ENCODE measurements at regions not wholly inside any gene's neighbourhood (a gene's known extent, or its start where the extent isn't known, plus 50 kb on each side); places are given as distances from the start of the nearest gene placed in this dataset.
A peak's percentile ranks its signal among the peaks of the same experiment; 100 is the strongest.

DNA sequence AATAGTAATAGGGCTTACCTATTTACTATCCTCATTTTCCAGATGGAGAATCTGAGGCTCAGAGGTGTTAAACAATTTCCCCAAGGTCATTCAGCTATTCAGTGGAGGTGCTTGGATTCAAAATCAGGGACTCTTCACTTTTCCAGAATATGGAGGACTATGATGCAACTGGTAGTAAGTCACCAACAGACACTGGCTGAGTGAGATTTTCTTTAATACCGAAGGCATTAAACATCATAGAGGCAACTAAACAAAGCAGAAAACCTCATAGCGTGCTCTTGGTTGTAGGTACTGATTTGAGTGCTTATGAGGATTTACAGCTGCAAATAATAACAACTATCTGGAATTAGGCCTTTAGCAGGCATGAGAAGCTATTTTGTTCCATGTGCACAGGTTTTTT lies 134.4 kb downstream of the DLEU7 start:
- no peak for DNase-seq (ENCODE audit: low read depth in 2 of 2)

DNA sequence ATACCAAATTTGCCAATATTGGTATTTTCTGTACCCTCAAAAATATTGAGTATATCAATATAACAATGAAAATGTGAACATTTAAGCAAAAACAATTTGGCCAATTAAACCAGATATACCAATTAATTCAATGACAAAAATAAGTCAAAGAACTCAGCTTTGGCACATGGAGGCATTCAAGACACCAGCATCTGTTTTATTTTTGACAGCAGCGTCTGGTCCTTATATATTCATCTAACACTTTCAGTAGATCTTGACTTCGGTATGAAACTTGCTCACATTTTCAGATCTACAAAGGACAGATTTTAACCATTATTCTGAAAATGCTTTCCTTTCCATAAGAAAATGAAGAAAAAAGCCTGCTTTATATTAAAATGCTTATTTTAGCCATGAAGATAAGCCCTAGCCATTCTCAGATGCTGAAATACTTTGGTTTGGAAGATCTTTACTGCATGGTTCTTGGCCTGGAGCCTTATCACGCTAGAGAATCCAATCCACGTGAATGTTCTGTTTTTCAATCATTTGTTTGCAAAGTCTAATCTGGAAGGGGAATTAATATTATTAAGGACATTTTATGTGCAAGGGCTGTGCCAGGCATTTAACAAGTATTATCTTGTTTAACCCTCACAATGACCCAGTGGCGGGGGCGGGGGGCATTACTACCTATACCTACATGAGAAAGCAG lies 132.2 kb downstream of the DLEU7 start:
- DNase-seq (ENCODE audit: low read depth in 2 of 2), result no peak

DNA sequence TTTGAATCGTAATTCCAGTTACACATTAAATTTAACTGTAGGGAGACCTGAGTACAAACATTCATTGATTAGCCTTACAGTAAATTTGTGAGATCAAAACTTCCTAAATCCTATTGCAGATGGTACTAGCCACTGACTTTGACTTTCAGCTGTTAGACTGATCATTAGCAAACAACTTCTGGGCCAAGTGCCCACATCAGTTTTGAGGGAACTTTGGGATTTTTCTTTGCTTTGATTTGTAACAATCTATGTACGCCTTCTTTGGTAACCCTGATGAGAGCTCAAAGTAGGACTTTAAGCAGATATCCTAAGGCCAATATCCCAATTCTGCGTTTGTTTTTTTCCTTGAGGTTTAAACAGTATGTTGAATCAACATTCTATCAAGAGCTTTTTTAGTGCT lies 131.5 kb downstream of the DLEU7 start:
- no peak for DNase-seq (ENCODE audit: low read depth in 2 of 2)

DNA sequence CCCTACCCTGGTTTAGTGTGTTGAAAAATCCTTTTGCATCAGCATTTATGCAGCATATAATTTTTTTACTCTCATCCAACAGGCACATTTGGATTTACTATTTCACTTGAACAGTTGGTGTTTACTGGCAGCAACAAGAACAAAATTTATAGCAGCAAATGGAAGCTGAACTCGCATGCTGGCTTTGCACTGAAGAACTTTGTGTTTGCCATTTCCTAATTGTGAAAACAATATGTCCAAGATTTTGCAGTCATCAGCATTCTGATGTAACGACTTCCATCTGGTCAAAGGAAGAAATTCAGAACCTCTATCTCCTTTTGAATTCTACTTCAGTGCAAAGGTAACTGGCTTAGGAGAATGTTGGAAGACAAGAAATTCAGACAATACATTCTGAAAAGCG lies 131.0 kb downstream of the DLEU7 start:
- no peak for DNase-seq (ENCODE audit: low read depth in 2 of 2)

DNA sequence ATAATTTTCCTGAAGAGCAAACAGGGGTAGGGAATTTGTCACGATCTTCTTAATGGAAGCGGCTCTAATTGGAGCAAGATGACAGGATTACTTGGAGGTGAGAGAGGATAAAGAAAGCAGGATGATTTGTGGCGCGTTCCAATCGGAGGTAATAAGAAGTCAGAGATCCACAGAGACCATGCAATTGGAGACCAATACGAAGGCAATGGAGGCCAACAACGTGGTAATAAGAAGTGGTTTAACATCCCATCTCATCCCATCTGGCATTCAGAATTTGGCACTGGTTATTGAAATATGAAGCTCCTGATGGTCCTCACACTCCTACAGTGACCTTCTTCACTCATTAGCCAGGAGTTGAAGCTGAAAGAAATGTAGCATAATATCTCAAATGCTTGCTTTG lies 130.6 kb downstream of the DLEU7 start:
- DNase-seq (ENCODE audit: low read depth in 2 of 2), result peak; percentile 42 to 44

DNA sequence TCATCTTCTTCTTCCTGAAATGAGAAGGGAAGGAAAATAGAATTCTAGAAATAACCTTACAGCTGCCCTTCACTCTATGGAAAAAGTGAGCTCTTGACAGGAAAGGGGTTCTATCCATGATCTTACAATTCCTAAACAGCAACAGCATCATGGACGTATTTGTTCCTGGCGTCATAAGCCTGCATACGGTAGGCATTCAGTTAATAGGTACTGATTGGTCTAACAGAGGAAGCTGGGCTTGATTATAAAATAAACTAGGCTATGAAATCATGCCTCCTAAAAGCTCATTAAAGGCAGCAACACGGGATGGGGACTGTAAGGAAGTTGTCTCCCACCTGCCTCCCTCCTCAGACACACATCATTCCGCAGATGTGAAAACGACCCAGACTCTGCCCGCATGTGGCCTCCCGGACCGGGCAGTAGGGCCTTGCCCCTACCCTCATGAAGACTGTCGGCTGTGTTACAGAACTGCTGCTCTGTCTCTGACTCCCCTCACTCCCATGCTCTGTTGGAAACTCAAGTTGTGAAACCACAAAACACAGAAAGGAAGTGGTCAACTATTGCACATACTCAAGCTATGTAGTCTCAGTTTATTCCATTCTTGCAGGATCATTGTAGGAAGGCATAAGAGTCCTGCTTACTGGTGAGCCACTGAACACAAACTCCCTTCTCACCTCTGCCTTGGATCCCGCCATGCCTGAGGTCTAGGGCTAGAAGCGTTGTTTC lies 129.8 kb downstream of the DLEU7 start:
- DNase-seq (ENCODE audit: low read depth in 2 of 2), result peak; percentile 80 to 82

DNA sequence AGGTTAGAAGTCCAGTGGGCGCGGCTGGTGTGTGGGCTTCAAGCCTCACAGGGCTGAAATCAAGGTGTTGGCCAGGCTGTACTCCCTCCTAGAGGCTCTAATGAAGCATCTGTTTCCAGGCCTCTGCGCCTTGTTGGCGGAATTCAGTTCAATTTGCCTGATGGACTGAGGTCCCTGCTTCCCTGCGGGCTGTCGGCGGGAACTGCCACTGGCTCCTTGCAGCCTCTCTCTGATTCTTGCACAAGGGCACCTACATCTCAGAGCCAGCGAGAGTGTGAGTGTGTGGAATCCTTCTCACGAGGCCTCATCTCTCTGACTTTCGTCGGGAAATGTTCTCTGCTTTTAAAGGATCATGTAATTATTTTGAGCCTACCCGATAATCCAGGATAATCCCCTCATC lies 128.6 kb downstream of the DLEU7 start:
- DNase-seq (ENCODE audit: low read depth in 2 of 2), result no peak

DNA sequence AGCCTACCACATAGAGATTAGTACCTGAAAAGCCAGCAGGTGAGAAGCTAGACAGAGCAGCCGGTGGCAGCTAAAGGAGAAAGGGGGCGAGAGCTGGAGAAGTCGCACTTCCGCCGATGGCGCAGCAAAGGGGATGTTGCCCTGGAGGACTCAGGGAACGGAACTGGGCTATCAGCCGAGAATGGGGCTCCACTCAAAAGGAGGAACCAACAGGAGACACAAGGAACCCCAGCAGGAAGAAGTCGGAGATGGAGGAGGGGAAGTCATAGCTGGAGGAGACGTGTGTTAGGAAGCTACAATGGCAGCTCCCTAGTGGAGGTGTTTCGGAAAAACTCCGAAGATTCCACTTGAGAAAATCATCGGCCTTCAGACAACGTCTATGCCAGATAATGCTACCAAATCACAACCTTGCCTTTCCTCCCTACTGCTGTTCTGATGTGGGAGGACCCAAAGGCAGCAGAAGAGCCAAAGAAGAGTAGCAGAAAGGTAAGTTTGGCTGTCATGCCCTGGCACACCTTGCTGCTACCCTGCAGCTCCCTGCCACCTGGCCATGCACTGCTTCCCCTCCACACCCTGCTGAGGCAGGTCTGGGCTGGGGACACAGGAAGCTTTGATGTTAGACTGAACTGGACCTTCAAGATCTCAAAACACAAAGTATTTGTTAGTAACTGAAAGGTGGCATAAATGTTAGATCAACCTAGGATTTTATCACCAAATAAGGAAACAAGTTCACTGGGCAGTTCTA lies 127.9 kb downstream of the DLEU7 start:
- no peak for DNase-seq (ENCODE audit: low read depth in 2 of 2)

DNA sequence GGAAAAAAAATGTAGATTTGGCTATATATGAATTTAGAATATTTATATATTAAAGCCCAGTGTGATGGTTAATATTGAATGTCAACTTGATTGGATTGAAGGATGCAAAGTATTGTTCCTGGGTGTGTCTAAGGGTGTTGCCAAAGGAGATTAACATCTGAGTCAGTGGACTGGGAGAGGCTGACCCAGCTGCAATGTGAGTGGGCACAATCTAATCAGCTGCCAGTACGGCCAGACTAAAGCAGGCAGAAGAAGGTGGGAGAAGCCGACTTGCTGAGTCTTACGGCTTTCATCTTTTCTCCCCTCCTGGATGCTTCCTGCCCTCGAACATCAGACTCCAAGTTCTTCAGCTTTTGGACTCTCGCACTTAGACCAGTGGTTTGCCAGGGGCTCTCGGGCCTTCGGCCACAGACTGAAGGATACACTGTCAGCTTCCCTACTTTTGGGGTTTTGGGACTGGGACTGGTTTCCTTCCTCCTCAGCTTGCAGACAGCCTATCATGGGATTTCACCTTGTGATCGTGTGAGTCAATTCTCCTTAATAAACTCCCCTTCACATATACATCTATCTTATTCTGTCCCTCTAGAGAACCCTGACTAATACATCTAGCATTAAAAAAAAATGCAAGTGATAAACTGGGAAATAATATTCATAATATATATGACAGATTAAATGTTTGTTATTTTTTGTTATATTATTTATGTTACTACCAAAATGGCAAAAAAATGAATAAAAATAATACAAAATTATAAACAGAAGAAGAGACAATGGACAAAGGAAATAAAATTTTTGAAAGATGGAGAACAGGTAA lies 122.4 kb downstream of the DLEU7 start:
- no peak for DNase-seq (ENCODE audit: low read depth in 2 of 2)

DNA sequence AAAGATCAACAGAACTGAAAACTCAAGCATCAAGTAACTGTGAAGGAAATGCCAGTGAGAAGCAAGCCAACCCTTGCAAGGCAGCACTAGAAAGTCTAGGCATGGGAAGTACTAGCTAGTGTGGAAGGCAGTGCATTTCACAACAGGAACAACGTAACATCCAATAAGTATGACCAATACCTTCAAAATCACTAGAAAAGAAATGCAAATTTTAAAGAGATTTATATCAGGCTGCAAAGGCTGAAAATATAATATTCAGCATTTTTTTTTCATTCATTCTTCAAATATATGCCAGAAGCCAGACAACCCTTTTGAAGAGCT lies 121.9 kb downstream of the DLEU7 start:
- DNase-seq (ENCODE audit: low read depth in 2 of 2), result no peak

DNA sequence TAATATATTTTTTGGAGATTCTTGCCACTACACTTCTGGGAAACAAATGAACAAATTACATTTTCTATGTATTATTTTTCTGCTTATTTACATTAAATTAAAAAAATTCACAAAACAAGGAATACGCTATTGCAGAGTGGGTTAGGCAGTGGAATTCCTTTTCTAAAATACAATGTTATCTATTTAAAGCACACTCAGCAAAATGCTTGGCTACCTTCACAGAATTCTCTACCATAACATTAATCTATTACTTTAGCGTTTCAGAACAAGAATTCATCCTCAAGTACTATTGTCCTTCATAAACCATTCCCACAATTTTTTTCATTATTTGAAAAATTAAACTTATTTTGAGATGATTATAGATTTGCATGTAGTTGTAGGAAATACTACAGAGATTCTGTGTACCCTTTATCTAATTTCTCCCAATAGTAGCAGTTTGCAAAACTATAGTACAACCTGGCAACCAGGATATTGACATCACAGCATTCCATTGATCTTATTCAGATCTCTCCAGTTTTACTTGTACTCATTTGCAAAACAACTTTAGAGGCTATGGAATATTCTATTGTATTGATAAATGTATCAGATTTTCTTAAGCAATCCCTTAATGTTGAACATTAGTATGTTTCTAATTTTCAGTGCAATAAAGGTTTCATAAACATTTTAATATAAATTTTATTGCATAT lies 120.9 kb downstream of the DLEU7 start:
- DNase-seq (ENCODE audit: low read depth in 2 of 2), result no peak

DNA sequence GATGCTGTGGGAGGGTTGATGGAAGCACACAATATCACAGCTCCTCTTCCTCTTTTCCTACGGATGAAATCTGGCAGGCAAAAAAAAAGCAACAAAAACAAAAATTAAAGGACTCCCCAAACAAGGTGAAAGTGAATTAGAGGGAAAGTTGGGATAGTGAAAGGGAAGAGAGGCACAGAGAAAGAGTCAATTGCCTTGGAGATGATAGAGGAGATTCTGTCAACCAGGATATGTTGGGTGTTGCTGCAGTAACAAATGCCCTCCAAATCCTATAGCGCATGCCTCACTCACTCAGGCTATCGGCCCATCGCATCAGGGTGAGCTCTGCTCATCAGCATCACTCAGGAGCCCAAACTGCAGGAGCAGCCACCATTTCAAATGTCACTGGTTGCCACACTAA lies 119.1 kb downstream of the DLEU7 start:
- no peak for DNase-seq (ENCODE audit: low read depth in 2 of 2)

DNA sequence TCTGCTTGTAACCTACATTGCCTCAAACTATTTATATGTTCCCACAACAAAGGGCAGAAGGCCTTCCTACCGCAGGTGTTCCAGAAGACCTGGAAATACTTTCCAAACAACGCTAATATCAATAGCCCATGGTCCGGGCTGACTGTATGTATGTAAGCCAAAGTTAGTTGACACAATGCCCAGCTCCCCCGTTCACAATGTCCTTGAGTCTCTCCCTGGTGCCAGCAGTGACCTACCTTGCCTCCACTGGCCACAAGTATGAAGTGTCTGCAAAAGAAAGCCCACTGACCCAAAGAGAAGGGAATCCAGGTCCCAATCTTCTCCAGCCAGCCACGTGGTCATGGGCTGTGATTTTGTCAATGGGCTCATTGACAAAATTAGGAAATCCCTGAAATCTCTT lies 118.6 kb downstream of the DLEU7 start:
- DNase-seq (ENCODE audit: low read depth in 2 of 2), result no peak

DNA sequence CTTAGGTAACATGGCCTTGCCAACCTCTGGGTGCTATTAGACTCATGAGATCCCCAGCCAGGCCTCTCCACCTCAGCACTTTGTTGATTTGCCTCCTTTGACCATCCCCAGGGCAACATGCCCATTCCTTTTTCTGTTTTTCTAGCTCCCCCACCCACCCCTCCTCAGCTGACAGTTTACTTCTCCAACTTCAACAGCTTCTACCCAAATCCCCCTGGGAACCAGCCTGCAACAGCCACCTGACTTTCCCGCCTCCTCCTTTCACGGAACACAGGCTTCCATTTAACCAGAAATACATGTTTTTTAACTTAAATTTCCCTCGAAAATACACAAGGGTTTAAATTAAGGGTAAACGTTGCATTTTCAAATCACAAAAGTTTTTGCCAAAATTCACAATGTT lies 117.3 kb downstream of the DLEU7 start:
- no peak for DNase-seq (ENCODE audit: low read depth in 2 of 2)

DNA sequence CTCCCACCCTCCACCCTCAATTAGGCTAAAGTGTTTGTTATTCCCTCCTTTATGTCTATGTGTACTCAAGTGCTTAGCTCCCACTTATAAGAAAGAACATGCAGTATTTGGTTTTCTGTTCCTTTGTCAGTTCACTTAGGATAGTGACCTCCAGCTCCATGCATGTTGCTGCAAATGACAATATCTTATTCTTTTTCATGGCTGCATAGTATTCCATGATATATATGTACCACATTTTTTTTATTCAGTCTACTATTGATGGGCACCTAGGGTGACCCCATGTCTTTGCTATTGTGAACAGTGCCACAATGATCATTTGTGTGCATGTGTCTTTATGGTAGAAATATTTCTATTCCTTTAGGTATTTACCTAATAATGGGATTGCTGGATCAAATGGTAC lies 114.3 kb downstream of the DLEU7 start:
- no peak for DNase-seq (ENCODE audit: low read depth in 2 of 2)

DNA sequence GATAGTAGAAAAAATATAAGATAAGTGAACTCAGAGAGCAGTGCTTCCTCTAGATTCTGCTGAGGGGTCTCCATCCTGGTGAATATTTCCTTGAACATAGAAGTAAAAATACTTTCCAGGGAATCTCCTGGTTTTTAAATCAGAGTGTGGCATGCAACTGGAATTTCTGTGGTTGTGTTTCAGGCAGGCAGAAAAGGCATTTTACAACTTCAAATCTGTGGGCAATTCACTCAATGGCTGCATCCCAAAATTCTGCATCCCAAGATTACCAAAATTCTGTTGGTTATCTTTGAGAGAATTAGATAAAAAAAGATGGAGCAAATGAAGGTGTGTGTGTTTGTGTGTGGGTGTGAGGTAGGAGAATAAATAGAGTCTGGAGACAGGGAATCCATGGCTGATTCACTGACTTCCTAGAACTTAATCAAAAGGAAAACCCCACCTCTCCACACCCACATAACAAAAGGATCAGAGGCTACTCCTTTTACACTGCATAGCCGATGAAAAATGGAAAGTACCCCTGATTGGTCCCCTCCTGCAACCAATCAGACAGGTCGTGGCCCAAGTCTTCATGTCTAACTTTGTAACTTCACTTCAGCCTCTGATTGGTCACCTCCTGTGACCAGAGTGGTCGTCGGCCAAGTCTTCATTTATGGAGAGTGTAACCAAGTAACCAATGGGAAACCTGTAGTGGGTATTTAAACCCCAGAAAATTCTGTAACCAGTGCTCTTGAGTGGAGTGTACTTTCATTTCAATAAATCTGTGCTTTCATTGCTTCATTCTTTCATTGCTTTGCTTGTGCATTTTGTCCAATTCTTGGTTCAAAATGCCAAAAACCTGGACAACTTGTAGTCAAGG lies 112.8 kb downstream of the DLEU7 start:
- no peak for DNase-seq (ENCODE audit: low read depth in 2 of 2)

DNA sequence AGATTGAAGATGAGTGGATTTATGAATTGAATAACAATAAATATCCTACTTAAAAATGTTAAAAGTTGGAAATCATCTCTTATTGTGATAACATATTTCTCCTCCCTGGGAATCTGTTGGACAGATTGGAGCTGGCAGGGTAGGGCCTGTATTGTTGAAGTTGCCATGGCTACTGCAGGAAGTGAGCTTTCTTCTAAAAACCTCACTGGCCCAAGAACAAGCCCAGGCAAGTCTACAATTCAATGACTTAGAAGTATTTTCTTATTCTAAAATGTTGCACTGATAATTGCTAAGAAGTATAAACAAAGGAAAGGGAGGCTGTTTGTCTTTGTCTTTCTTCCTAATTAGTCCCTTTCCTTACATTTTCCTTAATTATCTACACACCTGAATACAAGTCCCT lies 112.1 kb downstream of the DLEU7 start:
- DNase-seq (ENCODE audit: low read depth in 2 of 2), result no peak

DNA sequence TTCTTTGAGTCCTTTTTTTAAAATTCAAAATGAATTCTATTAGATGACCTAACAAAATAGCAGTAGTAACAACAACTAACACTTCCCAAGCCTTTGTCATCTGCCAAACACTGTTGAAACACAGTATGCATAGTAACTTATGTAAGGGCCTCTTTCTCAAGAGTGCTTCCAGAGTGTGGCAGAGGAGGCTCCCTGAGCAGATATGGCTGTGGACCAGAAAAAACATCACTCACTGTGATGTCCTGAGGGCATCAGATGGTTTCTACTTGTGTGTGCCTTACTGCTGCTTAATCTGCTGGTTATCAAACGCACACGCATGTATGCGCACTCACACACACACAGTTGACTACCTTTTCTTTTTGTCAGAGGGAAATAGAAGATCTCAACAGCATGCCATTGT lies 110.8 kb downstream of the DLEU7 start:
- DNase-seq (ENCODE audit: low read depth in 2 of 2), result no peak

DNA sequence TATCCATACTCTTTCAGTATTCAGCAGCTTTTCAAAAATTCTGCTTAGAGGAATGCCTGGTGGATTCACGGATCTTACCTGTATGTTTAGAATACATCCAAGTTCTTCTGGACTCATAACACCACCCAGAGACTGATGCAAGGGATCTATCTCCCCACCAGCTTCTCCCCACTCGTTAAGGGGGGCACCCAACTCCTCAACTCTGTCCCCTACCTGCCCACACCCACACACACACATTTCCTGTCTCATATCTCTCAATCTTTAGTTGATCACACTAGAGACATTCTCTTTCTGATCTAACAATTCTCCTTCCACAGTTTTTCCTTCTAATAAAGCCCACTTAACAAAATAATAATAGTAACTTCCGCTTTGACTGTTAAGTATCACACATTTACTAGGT lies 110.1 kb downstream of the DLEU7 start:
- no peak for DNase-seq (ENCODE audit: low read depth in 2 of 2)

DNA sequence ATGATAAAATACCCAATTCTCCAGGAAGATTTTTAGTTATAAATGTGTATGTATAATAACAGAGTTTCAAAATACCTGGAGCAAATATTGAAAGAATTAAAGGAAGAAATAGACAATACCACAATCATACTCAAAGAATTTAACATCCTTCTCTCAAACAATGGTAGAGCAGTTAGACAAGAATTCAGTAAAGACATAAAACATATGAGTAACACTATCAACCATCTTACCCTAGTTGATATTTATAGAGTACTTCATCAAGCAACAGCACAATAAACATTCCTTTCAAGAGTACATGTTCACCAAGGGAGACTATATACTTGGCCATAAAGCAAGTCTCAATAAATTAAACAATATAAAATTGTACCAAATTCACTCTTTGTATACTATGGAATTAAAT lies 108.4 kb downstream of the DLEU7 start:
- DNase-seq (ENCODE audit: low read depth in 2 of 2), result peak in 1 of 2 experiments; percentile 23

All from fibroblast of skin of left quadriceps (primary cell).